ENCODE measurements at regions not wholly inside any gene's neighbourhood (a gene's known extent, or its start where the extent isn't known, plus 50 kb on each side); places are given as distances from the start of the nearest gene placed in this dataset.

GRCh38 chr5:92911851-92912250 is 669.2 kb downstream of the NR2F1-AS1 start:
- H3K23ac ChIP-seq (ENCODE audit: low read length in 2 of 2): no peak overlapping the region
- no peak overlapping the region for H3K4ac ChIP-seq (ENCODE audit: low read depth in 1 of 2, low read length in 2 of 2)
- WGBS: 100% methylated on average over 1 of the region's 1 CpG
- H2AK5ac ChIP-seq (ENCODE audit: low read length, severe bottlenecking): no peak overlapping the region
- H2BK15ac ChIP-seq (ENCODE audit: low read depth, poor library complexity, severe bottlenecking): no peak overlapping the region
- H3K4me1 ChIP-seq (ENCODE audit: control insufficient read depth, insufficient read depth, low read depth, low read length): peaks cover 1% of the 10 kb centered on the region
- no peak overlapping the region for H4K91ac ChIP-seq (ENCODE audit: low read length)
- H3K9me3 ChIP-seq (ENCODE audit: control insufficient read depth, low read length): no peaks in the 10 kb centered on the region
- H3K4me3 ChIP-seq (ENCODE audit: insufficient read depth in 1 of 2, low read depth in 1 of 2, low read length in 2 of 2): no peak overlapping the region
- no peak overlapping the region for H3K27ac ChIP-seq (ENCODE audit: low read length, poor library complexity, severe bottlenecking)
- no peaks in the 10 kb centered on the region for H3K79me1 ChIP-seq (replicated peaks; ENCODE audit: low read length, poor library complexity, severe bottlenecking)
- H3K27me3 ChIP-seq (ENCODE audit: control insufficient read depth in 1 of 2, insufficient read depth in 1 of 2, low read length in 2 of 2): no peaks in the 10 kb centered on the region
- H4K8ac ChIP-seq (ENCODE audit: low read length): no peak overlapping the region
- H2BK120ac ChIP-seq (ENCODE audit: low read depth, low read length): no peak overlapping the region
- no peak overlapping the region for H2BK12ac ChIP-seq (ENCODE audit: low read length in 2 of 2)
- H3K4me2 ChIP-seq (ENCODE audit: low read length, poor library complexity, severe bottlenecking): no peak overlapping the region
- H3K18ac ChIP-seq (ENCODE audit: low read depth in 1 of 2, low read length in 2 of 2): no peak overlapping the region
- H3K14ac ChIP-seq (ENCODE audit: low read length in 2 of 2): no peak overlapping the region
- DNase-seq: no peak
- no peak overlapping the region for H2BK5ac ChIP-seq (ENCODE audit: low read depth, low read length, poor library complexity, severe bottlenecking)
- no peak overlapping the region for H2AFZ ChIP-seq (ENCODE audit: low read depth, low read length)
- no peaks in the 10 kb centered on the region for H3K36me3 ChIP-seq (ENCODE audit: control insufficient read depth in 1 of 2, insufficient read depth in 2 of 2, low read depth in 1 of 2, low read length in 2 of 2)
- no peak overlapping the region for H3K9ac ChIP-seq (ENCODE audit: low read length)

GRCh38 chr5:92911293-92911692 is 669.7 kb downstream of the NR2F1-AS1 start:
- no peak overlapping the region for H3K9ac ChIP-seq (ENCODE audit: low read length)
- peaks cover 1% of the 10 kb centered on the region for H3K4me1 ChIP-seq (ENCODE audit: control insufficient read depth, insufficient read depth, low read depth, low read length)
- H3K27ac ChIP-seq (ENCODE audit: low read length, poor library complexity, severe bottlenecking): no peak overlapping the region
- no peak overlapping the region for H2BK5ac ChIP-seq (ENCODE audit: low read depth, low read length, poor library complexity, severe bottlenecking)
- H3K9me3 ChIP-seq (ENCODE audit: control insufficient read depth, low read length): no peaks in the 10 kb centered on the region
- H3K36me3 ChIP-seq (ENCODE audit: control insufficient read depth in 1 of 2, insufficient read depth in 2 of 2, low read depth in 1 of 2, low read length in 2 of 2): no peaks in the 10 kb centered on the region
- no peak overlapping the region for H2AK5ac ChIP-seq (ENCODE audit: low read length, severe bottlenecking)
- H2BK15ac ChIP-seq (ENCODE audit: low read depth, poor library complexity, severe bottlenecking): no peak overlapping the region
- no peak overlapping the region for H2BK120ac ChIP-seq (ENCODE audit: low read depth, low read length)
- no peak overlapping the region for H3K23ac ChIP-seq (ENCODE audit: low read length in 2 of 2)
- no peak overlapping the region for H3K4me2 ChIP-seq (ENCODE audit: low read length, poor library complexity, severe bottlenecking)
- H3K4me3 ChIP-seq (ENCODE audit: insufficient read depth in 1 of 2, low read depth in 1 of 2, low read length in 2 of 2): no peak overlapping the region
- H3K14ac ChIP-seq (ENCODE audit: low read length in 2 of 2): no peak overlapping the region
- H2AFZ ChIP-seq (ENCODE audit: low read depth, low read length): no peak overlapping the region
- H4K8ac ChIP-seq (ENCODE audit: low read length): no peak overlapping the region
- no peaks in the 10 kb centered on the region for H3K79me1 ChIP-seq (replicated peaks; ENCODE audit: low read length, poor library complexity, severe bottlenecking)
- no peak for DNase-seq
- no peak overlapping the region for H3K4ac ChIP-seq (ENCODE audit: low read depth in 1 of 2, low read length in 2 of 2)
- H4K91ac ChIP-seq (ENCODE audit: low read length): no peak overlapping the region
- no peak overlapping the region for H2BK12ac ChIP-seq (ENCODE audit: low read length in 2 of 2)
- H3K27me3 ChIP-seq (ENCODE audit: control insufficient read depth in 1 of 2, insufficient read depth in 1 of 2, low read length in 2 of 2): no peaks in the 10 kb centered on the region
- H3K18ac ChIP-seq (ENCODE audit: low read depth in 1 of 2, low read length in 2 of 2): no peak overlapping the region

GRCh38 chr5:92909602-92909962 is 671.4 kb downstream of the NR2F1-AS1 start:
- H2BK12ac ChIP-seq (ENCODE audit: low read length in 2 of 2): peak overlapping the region; percentile 14 to 82
- peak; percentile 33 for DNase-seq
- H3K4me2 ChIP-seq (ENCODE audit: low read length, poor library complexity, severe bottlenecking): peak overlapping the region; percentile 38
- no peak overlapping the region for H2BK5ac ChIP-seq (ENCODE audit: low read depth, low read length, poor library complexity, severe bottlenecking)
- H2BK15ac ChIP-seq (ENCODE audit: low read depth, poor library complexity, severe bottlenecking): no peak overlapping the region
- H3K4me3 ChIP-seq (ENCODE audit: insufficient read depth in 1 of 2, low read depth in 1 of 2, low read length in 2 of 2): no peak overlapping the region
- H3K14ac ChIP-seq (ENCODE audit: low read length in 2 of 2): no peak overlapping the region
- no peaks in the 10 kb centered on the region for H3K79me1 ChIP-seq (replicated peaks; ENCODE audit: low read length, poor library complexity, severe bottlenecking)
- no peaks in the 10 kb centered on the region for H3K9me3 ChIP-seq (ENCODE audit: control insufficient read depth, low read length)
- no peak overlapping the region for H3K23ac ChIP-seq (ENCODE audit: low read length in 2 of 2)
- H2AFZ ChIP-seq (ENCODE audit: low read depth, low read length): no peak overlapping the region
- H3K4ac ChIP-seq (ENCODE audit: low read depth in 1 of 2, low read length in 2 of 2): peak overlapping the region in 1 of 2 experiments; percentile 46
- no peaks in the 10 kb centered on the region for H3K36me3 ChIP-seq (ENCODE audit: control insufficient read depth in 1 of 2, insufficient read depth in 2 of 2, low read depth in 1 of 2, low read length in 2 of 2)
- H3K27ac ChIP-seq (ENCODE audit: low read length, poor library complexity, severe bottlenecking): no peak overlapping the region
- H3K18ac ChIP-seq (ENCODE audit: low read depth in 1 of 2, low read length in 2 of 2): no peak overlapping the region
- no peak overlapping the region for H4K91ac ChIP-seq (ENCODE audit: low read length)
- no peaks in the 10 kb centered on the region for H3K27me3 ChIP-seq (ENCODE audit: control insufficient read depth in 1 of 2, insufficient read depth in 1 of 2, low read length in 2 of 2)
- peaks cover 1% of the 10 kb centered on the region for H3K4me1 ChIP-seq (ENCODE audit: control insufficient read depth, insufficient read depth, low read depth, low read length)
- H2AK5ac ChIP-seq (ENCODE audit: low read length, severe bottlenecking): no peak overlapping the region
- peak overlapping the region; percentile 1 for H4K8ac ChIP-seq (ENCODE audit: low read length)
- no peak overlapping the region for H3K9ac ChIP-seq (ENCODE audit: low read length)
- no peak overlapping the region for H2BK120ac ChIP-seq (ENCODE audit: low read depth, low read length)
- WGBS: 32% methylated on average over 6 of the region's 6 CpGs

GRCh38 chr5:92908952-92909601 is 671.9 kb downstream of the NR2F1-AS1 start:
- no peak overlapping the region for H2BK120ac ChIP-seq (ENCODE audit: low read depth, low read length)
- H2BK5ac ChIP-seq (ENCODE audit: low read depth, low read length, poor library complexity, severe bottlenecking): no peak overlapping the region
- no peak overlapping the region for H4K91ac ChIP-seq (ENCODE audit: low read length)
- WGBS: 50% methylated on average over 1 of the region's 1 CpG
- H3K27ac ChIP-seq (ENCODE audit: low read length, poor library complexity, severe bottlenecking): no peak overlapping the region
- peaks cover 1% of the 10 kb centered on the region for H3K4me1 ChIP-seq (ENCODE audit: control insufficient read depth, insufficient read depth, low read depth, low read length)
- H3K9ac ChIP-seq (ENCODE audit: low read length): no peak overlapping the region
- no peak overlapping the region for H4K8ac ChIP-seq (ENCODE audit: low read length)
- no peak overlapping the region for H3K23ac ChIP-seq (ENCODE audit: low read length in 2 of 2)
- no peak overlapping the region for H2AFZ ChIP-seq (ENCODE audit: low read depth, low read length)
- H3K36me3 ChIP-seq (ENCODE audit: control insufficient read depth in 1 of 2, insufficient read depth in 2 of 2, low read depth in 1 of 2, low read length in 2 of 2): no peaks in the 10 kb centered on the region
- peak overlapping the region in 1 of 2 experiments; percentile 42 for H3K4ac ChIP-seq (ENCODE audit: low read depth in 1 of 2, low read length in 2 of 2)
- peak overlapping the region in 1 of 2 experiments; percentile 72 for H2BK12ac ChIP-seq (ENCODE audit: low read length in 2 of 2)
- H2BK15ac ChIP-seq (ENCODE audit: low read depth, poor library complexity, severe bottlenecking): no peak overlapping the region
- no peak overlapping the region for H3K14ac ChIP-seq (ENCODE audit: low read length in 2 of 2)
- no peaks in the 10 kb centered on the region for H3K27me3 ChIP-seq (ENCODE audit: control insufficient read depth in 1 of 2, insufficient read depth in 1 of 2, low read length in 2 of 2)
- peak; percentile 23 for DNase-seq
- no peaks in the 10 kb centered on the region for H3K79me1 ChIP-seq (replicated peaks; ENCODE audit: low read length, poor library complexity, severe bottlenecking)
- H2AK5ac ChIP-seq (ENCODE audit: low read length, severe bottlenecking): no peak overlapping the region
- no peak overlapping the region for H3K4me2 ChIP-seq (ENCODE audit: low read length, poor library complexity, severe bottlenecking)
- no peak overlapping the region for H3K4me3 ChIP-seq (ENCODE audit: insufficient read depth in 1 of 2, low read depth in 1 of 2, low read length in 2 of 2)
- H3K18ac ChIP-seq (ENCODE audit: low read depth in 1 of 2, low read length in 2 of 2): no peak overlapping the region
- no peaks in the 10 kb centered on the region for H3K9me3 ChIP-seq (ENCODE audit: control insufficient read depth, low read length)
